ENCODE measurements at regions not wholly inside any gene's neighbourhood (a gene's known extent, or its start where the extent isn't known, plus 50 kb on each side); places are given as distances from the start of the nearest gene placed in this dataset.

GRCh38 chr2:153072077-153072476 lies 353.7 kb downstream of the ARL6IP6 start:
- TF ChIP-seq CTCF (conservative IDR thresholded peaks at IDR 0.05; ENCODE audit: low read depth) = no peak
- ChIA-PET CTCF (no interaction called here), POLR2A (ENCODE audit: low non-redundant PET) (no interaction called here)
- no peak overlapping the region for H3K27ac ChIP-seq
- DNase-seq (ENCODE audit: low spot score) = no peak

- CTCF ChIA-PET = interaction anchor here (0.5 to 0.6 kb wide), 2 partner anchors 105 to 1998 kb away, joined by 3 to 4 read pairs; no protein-coding TSS in a partner anchor
- no peak overlapping the region for H3K27ac ChIP-seq
- POLR2A ChIA-PET (ENCODE audit: low non-redundant PET) = no interaction called here
- TF ChIP-seq CTCF (conservative IDR thresholded peaks at IDR 0.05; ENCODE audit: low read depth) = no peak
- DNase-seq (ENCODE audit: low spot score) = no peak
These were observed 352.7 kb downstream of the ARL6IP6 start for GRCh38 chr2:153071090-153071489.

GRCh38 chr2:153068915-153069314 lies 350.5 kb downstream of the ARL6IP6 start:
- no peak overlapping the region for H3K27ac ChIP-seq
- ChIA-PET CTCF (interaction anchor here (0.9 kb wide), 1 partner anchor 18 kb away, joined by 3 read pairs; no protein-coding TSS in a partner anchor), POLR2A (ENCODE audit: low non-redundant PET) (no interaction called here)
- no peak for DNase-seq (ENCODE audit: low spot score)
- TF ChIP-seq CTCF (conservative IDR thresholded peaks at IDR 0.05; ENCODE audit: low read depth) = no peak

GRCh38 chr2:153068052-153068451 lies 349.6 kb downstream of the ARL6IP6 start:
- ChIA-PET POLR2A (ENCODE audit: low non-redundant PET) (no interaction called here), CTCF (no interaction called here)
- H3K27ac ChIP-seq = no peak overlapping the region
- no peak for DNase-seq (ENCODE audit: low spot score)
- no peak for TF ChIP-seq CTCF (conservative IDR thresholded peaks at IDR 0.05; ENCODE audit: low read depth)

GRCh38 chr2:153059338-153060052 lies 341.1 kb downstream of the ARL6IP6 start:
- no peak overlapping the region for H3K27ac ChIP-seq
- ChIA-PET CTCF (interaction anchor here (1.2 kb wide), 1 partner anchor 14 kb away, joined by 3 read pairs; no protein-coding TSS in a partner anchor), POLR2A (ENCODE audit: low non-redundant PET) (no interaction called here)
- peak; percentile 85 for DNase-seq (ENCODE audit: low spot score)
- no peak for TF ChIP-seq CTCF (conservative IDR thresholded peaks at IDR 0.05; ENCODE audit: low read depth)

GRCh38 chr2:153057743-153058142 lies 339.3 kb downstream of the ARL6IP6 start:
- ChIA-PET CTCF (no interaction called here), POLR2A (ENCODE audit: low non-redundant PET) (no interaction called here)

More at GRCh38 chr2:153057743-153058142, 339.3 kb downstream of the ARL6IP6 start:
- no peak overlapping the region for H3K27ac ChIP-seq
- TF ChIP-seq CTCF (conservative IDR thresholded peaks at IDR 0.05; ENCODE audit: low read depth) = no peak
- DNase-seq (ENCODE audit: low spot score) = no peak

All from RWPE1 (cell line).